ENCODE measurements at regions not wholly inside any gene's neighbourhood (a gene's known extent, or its start where the extent isn't known, plus 50 kb on each side); places are given as distances from the start of the nearest gene placed in this dataset.

GRCh38 chr21:35170818-35171217, 121.7 kb upstream of the RUNX1 start:
- Histone ChIP-seq H3K27ac (no peak overlapping the region), H3K4me3 (no peak overlapping the region), H3K27me3 (no peaks in the 10 kb centered on the region), H3K4me1 (no peaks in the 10 kb centered on the region), H3K9me3 (no peaks in the 10 kb centered on the region), H3K36me3 (no peaks in the 10 kb centered on the region)
- WGBS, 2 donors = 71 to 88% methylated on average over 4 of the region's 4 CpGs
- no peak for FAIRE-seq
- no peak for TF ChIP-seq CTCF (IDR thresholded peaks at IDR 0.05)
- DNase-seq = no peak
- no peak for ATAC-seq
- intact Hi-C loops (cut with DNase I) = no loop called here

GRCh38 chr21:35170244-35170643, 121.1 kb upstream of the RUNX1 start:
- Histone ChIP-seq H3K4me3 (no peak overlapping the region), H3K27ac (no peak overlapping the region), H3K27me3 (no peaks in the 10 kb centered on the region), H3K4me1 (no peaks in the 10 kb centered on the region), H3K9me3 (no peaks in the 10 kb centered on the region), H3K36me3 (no peaks in the 10 kb centered on the region)
- no peak for TF ChIP-seq CTCF (IDR thresholded peaks at IDR 0.05)
- intact Hi-C loops (cut with DNase I) = no loop called here
- FAIRE-seq (no peak), ATAC-seq (no peak), DNase-seq (no peak)
- 68 to 93% methylated on average over 1 of the region's 1 CpG for WGBS, 2 donors

GRCh38 chr21:35169574-35169973, 120.5 kb upstream of the RUNX1 start:
- no peak for DNase-seq
- Histone ChIP-seq H3K4me3 (no peak overlapping the region), H3K9me3 (no peaks in the 10 kb centered on the region), H3K36me3 (no peaks in the 10 kb centered on the region), H3K27me3 (no peaks in the 10 kb centered on the region), H3K27ac (no peak overlapping the region), H3K4me1 (no peaks in the 10 kb centered on the region)
- no peak for TF ChIP-seq CTCF (IDR thresholded peaks at IDR 0.05)
- ATAC-seq = no peak
- 55 to 66% methylated on average over 1 of the region's 1 CpG for WGBS, 2 donors
- FAIRE-seq = no peak
- intact Hi-C loops (cut with DNase I) = no loop called here

- Histone ChIP-seq H3K4me1 (no peaks in the 10 kb centered on the region), H3K27me3 (no peaks in the 10 kb centered on the region), H3K36me3 (no peaks in the 10 kb centered on the region), H3K9me3 (no peaks in the 10 kb centered on the region), H3K4me3 (no peak overlapping the region), H3K27ac (no peak overlapping the region)
- no peak for DNase-seq
- ATAC-seq = no peak
- no peak for FAIRE-seq
- intact Hi-C loops (cut with DNase I) = no loop called here
- TF ChIP-seq CTCF (IDR thresholded peaks at IDR 0.05) = no peak
- WGBS, 2 donors = 65 to 67% methylated on average over 4 of the region's 4 CpGs
Measured at GRCh38 chr21:35168735-35169134, 119.6 kb upstream of the RUNX1 start.

GRCh38 chr21:35164971-35165483, 115.9 kb upstream of the RUNX1 start:
- Histone ChIP-seq H3K4me1 (no peaks in the 10 kb centered on the region), H3K4me3 (no peak overlapping the region), H3K27me3 (no peaks in the 10 kb centered on the region), H3K36me3 (no peaks in the 10 kb centered on the region), H3K27ac (no peak overlapping the region), H3K9me3 (no peaks in the 10 kb centered on the region)
- WGBS, 2 donors = 66 to 69% methylated on average over 3 of the region's 3 CpGs
- DNase-seq (no peak), FAIRE-seq (no peak), ATAC-seq (no peak)
- TF ChIP-seq CTCF (IDR thresholded peaks at IDR 0.05) = no peak
- intact Hi-C loops (cut with DNase I) = no loop called here

Data from pancreas (tissue), 10 donors.